Caco-2 (cell line): ENCODE measurements at regions not wholly inside any gene's neighbourhood (a gene's known extent, or its start where the extent isn't known, plus 50 kb on each side); places are given as distances from the start of the nearest gene placed in this dataset.
A peak's percentile ranks its signal among the peaks of the same experiment; 100 is the strongest.

Experiments
- BruUV-seq: library from RNA; stranded (reverse); fragments of 400-500 nt; replicated peaks from 2 replicates; lab custom pipeline; 2021; lab: Mats Ljungman, UMichigan
- CTCF ChIA-PET: fragments of 300-600 bp; sonication (Branson Sonifier 250); formaldehyde crosslinking; loops from one replicate; lab custom pipeline; 2022; ENCODE audit warnings: antibody characterized with exemption; lab: Charles Lee
- POLR2A ChIA-PET: fragments of 300-600 bp; sonication (Branson Sonifier 250); formaldehyde crosslinking; loops from one replicate; lab custom pipeline; 2022; ENCODE audit warnings: antibody characterized with exemption; lab: Charles Lee
- DNase-seq, 2 experiments: peaks; one replicate each; pipeline versions ENCODE4 v3.0.0 to v3.0.0-alpha.2; 2020 to 2022
- H3K27me3 ChIP-seq: replicated peaks from 2 replicates; pipeline ENCODE4 v1.6.0; 2011; ENCODE audit warnings: low read length; ENCODE audit not compliant: control insufficient read depth, insufficient read depth
- H3K36me3 ChIP-seq: 2 replicates; pipeline ENCODE4 v1.5.1; 2011; ENCODE audit warnings: low read length; ENCODE audit not compliant: control insufficient read depth, insufficient read depth
- H3K4me1 ChIP-seq: fragments of 250-450 bp; sonication (Bioruptor Pico); 2 replicates; pipeline ENCODE4 v1.5.1; 2020; ENCODE audit warnings: mild to moderate bottlenecking
- H3K4me3 ChIP-seq: 2 replicates; pipeline ENCODE4 v1.5.1; 2011; ENCODE audit warnings: low read depth, mild to moderate bottlenecking, control low read depth, low read length
- H3K9me3 ChIP-seq: fragments of 250-450 bp; sonication (Bioruptor Pico); 2 replicates; pipeline ENCODE4 v1.5.1; 2020; ENCODE audit warnings: mild to moderate bottlenecking, moderate library complexity
- H3K27ac Mint-ChIP-seq: one replicate; pipeline ENCODE4 v1.8.0; 2022; ENCODE audit warnings: mixed read lengths; ENCODE audit not compliant: unreplicated experiment
- H3K27me3 Mint-ChIP-seq: one replicate; pipeline ENCODE4 v1.8.0; 2022; ENCODE audit warnings: mixed read lengths; ENCODE audit not compliant: insufficient read depth, unreplicated experiment
- H3K36me3 Mint-ChIP-seq: one replicate; pipeline ENCODE4 v1.8.0; 2022; ENCODE audit warnings: mild to moderate bottlenecking, mixed read lengths; ENCODE audit not compliant: insufficient read depth, unreplicated experiment
- H3K4me1 Mint-ChIP-seq: one replicate; pipeline ENCODE4 v1.8.0; 2022; ENCODE audit warnings: low read depth, mixed read lengths; ENCODE audit not compliant: unreplicated experiment
- H3K4me3 Mint-ChIP-seq: one replicate; pipeline ENCODE4 v1.8.0; 2022; ENCODE audit warnings: mild to moderate bottlenecking, moderate library complexity, mixed read lengths; ENCODE audit not compliant: unreplicated experiment
- H3K9me3 Mint-ChIP-seq: one replicate; pipeline ENCODE4 v1.8.0; 2022; ENCODE audit warnings: mixed read lengths; ENCODE audit not compliant: unreplicated experiment
- CTCF ChIP-seq, 2 experiments: fragments of 200-600 bp in 1 of 2; IDR thresholded peaks; 1 replicate in 1 of 2; 2 replicates in 1 of 2; pipeline versions ENCODE4 v1.5.1 to v1.8.0; 2011 to 2022; ENCODE audit warnings: antibody characterized with exemption in 1 of 2, control low read depth in 1 of 2, inconsistent platforms in 1 of 2, low read depth in 1 of 2, low read length in 1 of 2, mild to moderate bottlenecking in 1 of 2, moderate library complexity in 1 of 2; ENCODE audit not compliant: insufficient read depth in 1 of 2, severe bottlenecking in 1 of 2, unreplicated experiment in 1 of 2
- intact Hi-C: fragments of 100-400 bp; cut with micrococcal nuclease; formaldehyde crosslinking; loops from one replicate; pipeline ENCODE4 v1.10.0; 2022; ENCODE audit not compliant: unreplicated experiment

- POLR2A ChIA-PET = no interaction called here
- DNase-seq = peak in 1 of 2 experiments; percentile 43
- no TSS peak for BruUV-seq
- Mint-ChIP-seq H3K27me3 (peaks cover 13% of the 10 kb centered on the region), H3K4me3 (no peak overlapping the region), H3K36me3 (no peaks in the 10 kb centered on the region), H3K4me1 (no peaks in the 10 kb centered on the region), H3K9me3 (no peaks in the 10 kb centered on the region), H3K27ac (no peak overlapping the region)
- Histone ChIP-seq H3K4me3 (no peak overlapping the region), H3K9me3 (no peaks in the 10 kb centered on the region), H3K36me3 (no peaks in the 10 kb centered on the region), H3K27me3 (peaks cover 1% of the 10 kb centered on the region), H3K4me1 (no peaks in the 10 kb centered on the region)
- peak; percentile 54 to 77 for TF ChIP-seq CTCF (IDR thresholded peaks at IDR 0.05; ENCODE audit: insufficient read depth in 1 of 2, low read depth in 1 of 2, low read length in 1 of 2, severe bottlenecking in 1 of 2, unreplicated experiment in 1 of 2)
- CTCF ChIA-PET = interaction anchor here (1.1 kb wide), 1 partner anchor 80 kb away, joined by 5 read pairs; no protein-coding TSS in a partner anchor
- intact Hi-C loops = no loop called here
Observed at GRCh38 chr20:60137657-60138245, 179.5 kb downstream of the CDH26 start.

DNA sequence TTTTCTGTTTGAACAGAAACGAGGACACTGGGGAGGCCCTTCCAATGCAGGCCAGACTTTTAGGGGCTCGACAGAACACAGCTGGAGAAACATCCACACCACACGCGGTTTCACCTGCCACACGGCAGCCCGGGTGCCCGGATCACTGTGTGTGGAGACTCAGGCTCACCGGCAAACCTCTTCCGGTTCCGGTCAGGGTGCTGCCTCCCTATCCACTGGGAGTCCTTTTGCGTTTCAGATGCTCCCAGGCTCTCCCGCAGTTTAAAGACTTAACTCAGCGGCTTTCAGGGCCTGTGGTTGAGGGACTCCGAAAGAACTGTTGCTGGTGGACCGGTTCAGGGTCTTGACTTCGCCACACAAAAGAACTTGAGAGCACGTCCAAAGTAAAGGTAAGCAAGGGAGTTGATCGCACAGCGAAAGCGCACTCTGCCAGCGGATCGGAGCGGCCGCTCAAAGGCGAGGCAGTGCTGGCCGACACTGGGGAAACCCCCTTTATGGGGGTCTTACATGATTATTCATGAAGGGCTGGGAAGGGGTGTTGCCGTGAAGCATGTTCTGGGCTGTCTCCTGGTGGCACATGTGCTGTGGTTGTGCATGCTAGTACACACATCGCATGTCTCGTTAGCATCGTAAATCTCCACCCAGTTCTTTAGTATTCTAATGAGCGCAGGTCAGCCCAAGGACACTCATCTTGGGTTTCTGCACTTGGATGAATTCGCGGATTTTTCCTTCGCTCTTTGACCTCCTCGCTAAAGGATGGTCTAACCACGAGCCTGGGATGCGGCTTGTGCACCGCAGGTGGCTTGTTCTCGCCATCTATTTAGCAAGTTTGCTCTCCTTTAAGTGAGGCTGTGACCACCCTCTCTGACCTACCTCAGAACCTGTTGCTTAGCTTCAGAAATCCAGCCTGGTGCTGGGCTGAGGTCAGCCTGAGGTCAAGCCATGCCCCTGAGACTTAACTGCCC, 180.3 kb downstream of the CDH26 start:
- no peaks in the 10 kb centered on the region for H3K9me3 ChIP-seq
- no peaks in the 10 kb centered on the region for H3K36me3 ChIP-seq
- no peak overlapping the region for H3K4me3 Mint-ChIP-seq
- intact Hi-C loops = no loop called here
- no peak for DNase-seq
- no peaks in the 10 kb centered on the region for H3K4me1 ChIP-seq
- no TSS peak for BruUV-seq
- no peaks in the 10 kb centered on the region for H3K36me3 Mint-ChIP-seq
- no peaks in the 10 kb centered on the region for H3K4me1 Mint-ChIP-seq
- no peak for TF ChIP-seq CTCF (IDR thresholded peaks at IDR 0.05; ENCODE audit: insufficient read depth in 1 of 2, low read depth in 1 of 2, low read length in 1 of 2, severe bottlenecking in 1 of 2, unreplicated experiment in 1 of 2)
- H3K27me3 ChIP-seq = peaks cover 1% of the 10 kb centered on the region
- no peak overlapping the region for H3K27ac Mint-ChIP-seq
- H3K9me3 Mint-ChIP-seq = no peaks in the 10 kb centered on the region
- ChIA-PET CTCF (interaction anchor here (0.6 to 1.1 kb wide), 2 partner anchors 81 to 1350 kb away, joined by 3 to 5 read pairs; no protein-coding TSS in a partner anchor), POLR2A (no interaction called here)
- peaks cover 11% of the 10 kb centered on the region for H3K27me3 Mint-ChIP-seq
- no peak overlapping the region for H3K4me3 ChIP-seq

DNA sequence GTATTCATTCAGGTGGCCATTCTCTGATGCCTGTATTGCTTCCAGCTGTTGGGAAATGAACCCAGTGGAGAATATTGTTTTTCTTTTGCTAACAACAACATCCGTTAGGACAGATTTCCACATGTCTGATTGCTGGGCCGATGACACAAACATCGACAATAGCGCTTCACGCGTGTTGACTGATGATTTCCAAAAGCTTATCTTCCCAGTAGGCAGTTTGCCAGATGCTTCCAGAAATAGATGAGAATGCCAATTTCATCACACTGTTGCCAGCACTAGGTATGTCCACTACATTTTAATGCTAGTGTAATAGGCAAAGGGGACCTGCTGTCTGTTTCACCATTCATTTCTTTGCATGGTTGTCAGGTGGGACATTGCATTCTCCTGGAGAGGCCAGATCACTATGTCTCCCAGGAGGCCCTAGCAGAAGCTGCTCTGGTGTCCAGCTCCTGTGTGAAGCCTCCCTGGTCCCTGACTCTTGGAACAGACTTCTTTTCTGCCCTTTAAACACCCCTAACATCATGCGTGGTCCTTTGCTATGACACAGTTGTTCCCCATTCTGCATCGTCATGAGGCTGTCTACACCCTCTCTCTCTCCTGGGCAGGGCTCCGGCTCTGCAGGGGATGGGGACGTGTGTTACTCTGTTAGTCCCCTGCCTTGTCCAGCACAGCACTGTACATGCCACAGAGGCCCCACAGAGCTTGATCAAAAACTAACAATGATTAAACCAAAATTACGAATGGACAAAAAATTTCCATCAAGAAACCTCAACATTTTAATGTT, 181.6 kb downstream of the CDH26 start:
- Histone ChIP-seq H3K27me3 (peaks cover 1% of the 10 kb centered on the region), H3K36me3 (no peaks in the 10 kb centered on the region), H3K9me3 (no peaks in the 10 kb centered on the region), H3K4me3 (no peak overlapping the region), H3K4me1 (no peaks in the 10 kb centered on the region)
- ChIA-PET CTCF (no interaction called here), POLR2A (no interaction called here)
- Mint-ChIP-seq H3K4me1 (no peaks in the 10 kb centered on the region), H3K4me3 (no peak overlapping the region), H3K9me3 (no peaks in the 10 kb centered on the region), H3K27me3 (peaks cover 16% of the 10 kb centered on the region), H3K27ac (no peak overlapping the region), H3K36me3 (no peaks in the 10 kb centered on the region)
- intact Hi-C loops = no loop called here
- no TSS peak for BruUV-seq
- no peak for DNase-seq
- no peak for TF ChIP-seq CTCF (IDR thresholded peaks at IDR 0.05; ENCODE audit: insufficient read depth in 1 of 2, low read depth in 1 of 2, low read length in 1 of 2, severe bottlenecking in 1 of 2, unreplicated experiment in 1 of 2)
